T-helper 1 cell treated with Interleukin-12 subunit alpha and Interleukin-12 subunit beta and Interleukin-4 antibody, amounts not matched to agents 30 ng/mL and 1 ng/mL, for 36 hours (primary cell): ENCODE measurements at regions not wholly inside any gene's neighbourhood (a gene's known extent, or its start where the extent isn't known, plus 50 kb on each side); places are given as distances from the start of the nearest gene placed in this dataset.

Source experiments
- intact Hi-C: fragments of 100-400 bp; cut with micrococcal nuclease; formaldehyde crosslinking; loops from one replicate; pipeline ENCODE4 v1.15.1; 2024

DNA sequence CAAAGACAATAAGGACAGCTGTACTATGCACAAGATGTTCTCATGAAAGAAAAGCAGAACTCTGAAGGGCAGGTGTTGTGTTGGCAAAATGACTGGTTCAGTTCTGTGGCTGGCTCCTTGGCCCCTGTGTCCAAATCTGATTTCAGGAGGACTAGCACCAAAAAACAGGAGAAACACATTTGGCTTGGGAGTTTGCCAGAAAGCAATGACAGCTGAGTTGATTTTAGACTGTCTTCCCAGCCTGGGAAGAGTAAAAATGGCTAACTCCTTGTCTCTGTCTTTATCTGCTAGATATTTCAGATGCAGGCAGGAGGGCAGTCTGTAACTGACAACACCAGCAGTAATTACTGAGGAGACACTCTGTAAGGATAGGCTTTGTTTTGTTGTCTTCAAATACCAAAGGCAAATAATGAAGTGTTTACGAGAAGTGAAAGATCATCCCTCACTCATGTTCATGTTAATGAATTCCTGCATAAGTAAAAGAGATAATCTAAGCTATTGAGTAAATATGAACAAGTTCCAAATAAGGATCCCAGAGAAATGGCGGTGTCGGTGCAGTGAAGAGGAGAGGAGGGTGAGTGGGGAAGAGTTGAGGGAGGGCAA is 989.0 kb downstream of the CDH11 start:
- intact Hi-C loops: loop anchor here (10.0 kb wide), 1 partner anchor 68 kb away; no protein-coding TSS in a partner anchor

DNA sequence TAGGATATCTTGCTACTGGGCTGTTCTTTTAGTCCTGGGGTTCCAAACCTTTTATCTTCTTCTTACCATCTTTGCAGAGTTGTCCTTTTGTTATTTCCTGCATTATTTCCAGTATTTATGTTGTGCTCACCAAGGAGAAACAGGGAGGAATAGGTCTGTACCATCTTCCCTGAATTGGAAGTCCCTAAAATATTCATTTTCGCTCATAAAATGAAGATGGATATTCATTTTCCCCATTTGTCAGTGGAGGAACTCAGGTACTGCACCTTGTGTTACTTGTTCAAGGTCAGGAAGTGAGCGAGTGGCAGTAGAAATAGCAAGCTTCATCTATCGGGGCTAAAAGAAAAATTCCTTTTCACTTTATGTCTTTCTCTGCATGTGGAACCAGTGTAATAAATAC is 989.7 kb downstream of the CDH11 start:
- intact Hi-C loops: loop anchor here (10.0 kb wide), 1 partner anchor 67 kb away; no protein-coding TSS in a partner anchor

DNA sequence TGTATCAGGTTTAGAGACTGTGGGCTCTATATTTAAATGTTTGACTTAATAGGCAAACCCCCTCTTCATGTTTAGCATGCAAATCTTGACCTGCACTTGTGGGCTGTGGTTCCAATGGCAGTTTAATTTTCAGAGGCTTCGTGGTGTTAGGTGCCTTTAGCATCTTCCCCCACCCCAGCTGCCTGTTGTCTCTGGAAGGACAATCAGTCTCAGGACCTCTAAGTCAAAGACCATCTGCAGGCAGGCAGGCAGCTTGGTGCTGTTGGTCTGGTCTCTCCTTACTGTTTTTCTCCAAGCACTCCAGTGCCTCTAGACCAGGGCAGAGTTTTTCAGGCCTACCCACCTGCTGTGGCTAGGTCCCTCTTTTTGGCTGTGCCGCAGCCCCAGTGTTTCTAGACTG is 990.4 kb downstream of the CDH11 start:
- intact Hi-C loops: loop anchor here (10.0 kb wide), 1 partner anchor 67 kb away; no protein-coding TSS in a partner anchor

DNA sequence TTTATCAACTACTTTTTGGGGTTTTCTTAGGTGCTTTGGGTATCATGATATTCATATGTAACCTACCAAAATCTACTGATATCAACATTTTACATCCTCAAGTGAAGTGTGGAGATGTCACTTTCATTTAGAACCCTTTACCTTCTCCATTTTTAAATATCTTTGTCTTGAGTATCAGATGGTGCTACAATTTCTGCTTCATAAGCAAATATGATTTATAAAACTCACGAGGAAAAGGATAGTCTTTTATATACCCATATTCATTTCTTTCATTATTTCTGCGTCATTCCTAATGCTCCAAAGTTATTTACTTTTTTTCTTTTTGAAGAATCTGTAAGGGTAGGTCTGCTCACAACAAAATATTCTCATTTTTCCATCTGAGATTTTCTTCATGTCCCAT is 991.7 kb downstream of the CDH11 start:
- intact Hi-C loops: loop anchor here (10.0 kb wide), 1 partner anchor 65 kb away; no protein-coding TSS in a partner anchor

DNA sequence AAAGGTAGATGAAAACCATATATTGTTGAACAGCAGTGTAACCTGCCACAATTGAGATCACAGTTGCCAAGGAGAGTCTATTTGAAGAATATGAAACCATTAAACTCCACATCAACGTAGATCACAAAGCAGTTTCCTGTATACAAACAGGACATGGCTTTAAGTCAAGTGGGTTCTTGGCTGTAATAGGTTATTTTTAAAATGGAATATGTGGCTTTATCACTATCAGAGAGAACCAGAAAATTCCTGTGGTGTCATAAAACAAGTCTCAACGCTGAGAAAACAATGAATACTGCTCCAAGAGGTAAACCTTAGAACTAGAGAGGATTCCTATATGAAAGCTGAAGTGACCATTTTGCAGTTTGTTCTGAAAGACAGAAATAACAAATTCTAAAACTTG is 999.7 kb downstream of the CDH11 start:
- intact Hi-C loops: no loop called here

DNA sequence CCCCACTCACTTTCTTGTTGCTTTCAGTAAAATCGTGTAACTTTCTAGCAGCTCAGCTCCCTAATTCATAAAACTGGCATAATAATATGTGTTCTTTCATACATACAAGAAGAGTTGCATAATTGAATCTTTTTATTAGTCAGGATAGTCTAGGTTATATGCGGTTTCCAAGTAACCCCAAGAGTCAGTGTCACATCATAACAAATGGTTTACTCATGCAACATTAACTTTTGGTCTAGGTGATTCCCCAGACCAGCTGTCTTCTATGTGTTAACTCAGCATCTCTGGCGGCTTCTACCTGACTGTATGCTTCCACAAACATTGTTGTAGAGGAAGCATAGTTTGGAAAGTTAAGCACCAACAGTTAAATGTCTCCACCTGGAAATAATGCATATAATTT is 1000.4 kb downstream of the CDH11 start:
- intact Hi-C loops: no loop called here

DNA sequence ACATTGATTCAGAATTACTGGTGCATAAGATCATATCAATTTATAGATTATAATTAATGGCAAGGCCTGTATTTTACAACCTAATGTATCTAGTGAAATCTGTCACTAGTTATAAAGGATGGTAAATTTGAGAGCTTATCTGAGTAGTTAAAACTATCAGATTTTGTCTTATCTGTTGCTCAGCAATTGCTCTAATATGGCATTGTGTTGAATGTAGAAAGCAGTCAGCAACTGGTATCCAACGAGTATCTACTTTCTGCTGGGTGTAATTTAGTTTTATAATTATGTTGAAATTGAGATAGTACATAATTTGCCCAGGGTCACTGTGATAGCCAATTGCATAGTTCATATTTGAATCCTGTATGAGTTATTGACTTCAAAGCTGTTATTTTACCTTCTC is 1005.7 kb downstream of the CDH11 start:
- intact Hi-C loops: no loop called here

DNA sequence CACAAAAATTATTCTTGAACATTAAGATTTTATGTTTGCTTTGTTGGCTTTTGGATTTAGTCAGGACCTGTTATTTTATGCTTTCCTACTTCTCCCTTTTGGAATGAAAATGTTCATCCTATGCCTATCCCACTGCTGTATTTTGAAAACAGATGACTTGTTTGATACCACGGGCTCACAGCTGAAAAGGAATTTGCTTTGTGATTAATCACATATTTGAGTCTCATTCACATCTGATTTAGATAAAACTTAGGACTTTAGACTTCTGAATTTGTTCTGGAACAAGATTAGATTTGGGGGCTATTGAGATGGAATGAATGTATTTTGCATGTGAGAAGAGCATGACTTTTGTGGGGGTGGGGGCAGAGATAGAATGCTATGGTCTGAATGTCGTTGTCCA is 1012.6 kb downstream of the CDH11 start:
- intact Hi-C loops: no loop called here

DNA sequence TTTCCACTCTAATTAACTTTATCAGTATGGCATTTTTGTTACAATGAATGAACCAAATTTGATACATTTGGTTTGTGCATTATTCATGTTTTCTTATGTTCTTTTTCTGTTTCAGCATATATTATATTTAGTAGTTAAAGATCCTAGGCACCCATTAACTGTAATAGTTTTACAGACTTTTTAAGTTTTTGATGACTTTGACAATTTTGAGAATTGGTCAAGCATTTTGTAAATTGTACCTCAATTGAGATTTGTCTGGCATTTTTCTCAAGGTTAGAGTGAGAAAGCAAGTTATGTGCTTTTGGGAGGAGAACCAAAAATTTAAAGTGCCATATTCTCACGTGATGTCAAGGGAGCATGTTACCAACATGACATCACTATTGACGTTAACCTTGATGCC is 1019.2 kb downstream of the CDH11 start:
- intact Hi-C loops: no loop called here

DNA sequence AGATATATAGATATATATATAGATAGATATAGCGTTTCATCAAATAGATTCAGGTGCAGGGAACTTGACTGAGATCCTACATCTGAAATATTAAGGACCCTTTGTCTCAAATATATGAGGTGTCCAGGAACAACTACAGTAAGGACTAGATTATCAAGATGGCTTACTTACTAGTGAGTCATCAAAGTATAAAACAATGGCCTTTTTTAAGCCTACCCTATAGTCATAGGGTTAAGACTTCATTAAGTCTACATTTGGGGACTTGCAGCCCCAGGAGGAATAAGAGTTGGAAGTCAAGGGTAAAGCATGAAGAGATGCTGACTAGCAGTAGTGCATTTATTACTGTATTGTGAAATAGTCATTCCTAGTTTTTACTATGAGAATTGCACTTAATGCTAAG is 1023.4 kb downstream of the CDH11 start:
- intact Hi-C loops: no loop called here

DNA sequence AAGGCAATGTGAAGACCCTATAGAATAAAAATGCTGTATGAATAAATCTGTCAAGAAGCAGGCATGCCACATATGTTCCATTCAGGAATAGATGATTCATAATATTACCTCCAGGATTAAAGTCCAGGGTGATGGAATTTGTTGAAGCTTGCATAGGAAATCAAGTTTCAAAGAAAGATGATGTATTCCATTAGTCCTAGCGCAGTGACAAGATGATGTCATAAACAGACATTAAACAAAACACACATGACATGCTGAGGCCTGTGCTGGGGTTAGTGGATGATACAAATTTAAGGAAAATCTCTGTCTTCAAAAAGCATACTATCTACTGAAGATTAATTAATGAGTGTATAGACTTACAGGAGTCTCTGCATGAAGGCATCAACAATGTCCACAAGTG is 1025.2 kb downstream of the CDH11 start:
- intact Hi-C loops: no loop called here

DNA sequence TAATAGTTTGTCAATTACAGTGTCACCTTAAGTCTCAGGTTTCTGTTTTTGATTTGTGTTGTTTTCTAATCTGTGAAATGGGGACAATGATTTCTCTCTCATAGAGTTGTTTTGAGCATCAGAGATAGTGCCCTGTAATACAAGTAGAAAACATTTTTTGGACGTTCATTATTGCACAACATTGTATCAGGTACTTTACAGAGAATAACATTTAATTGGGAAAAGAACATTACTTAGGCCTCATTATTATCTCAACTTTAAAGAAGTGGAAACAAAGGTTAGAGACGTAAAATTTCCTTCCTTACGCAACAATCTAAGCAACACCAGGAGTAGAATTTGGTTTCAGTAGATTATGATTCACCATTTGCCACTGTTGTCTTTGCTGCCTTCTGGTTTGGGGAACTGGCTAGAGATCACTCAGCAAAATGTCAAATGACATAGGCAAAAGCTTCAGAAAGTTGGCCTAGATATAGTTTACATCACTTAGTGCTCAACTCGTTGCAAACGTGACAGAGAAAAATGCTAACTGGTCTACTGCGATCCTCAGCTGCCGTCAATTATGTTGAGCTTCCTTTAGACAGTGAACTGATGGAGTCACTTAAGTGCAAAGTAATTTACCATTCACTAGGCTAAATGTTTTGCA is 1026.8 kb downstream of the CDH11 start:
- intact Hi-C loops: no loop called here

DNA sequence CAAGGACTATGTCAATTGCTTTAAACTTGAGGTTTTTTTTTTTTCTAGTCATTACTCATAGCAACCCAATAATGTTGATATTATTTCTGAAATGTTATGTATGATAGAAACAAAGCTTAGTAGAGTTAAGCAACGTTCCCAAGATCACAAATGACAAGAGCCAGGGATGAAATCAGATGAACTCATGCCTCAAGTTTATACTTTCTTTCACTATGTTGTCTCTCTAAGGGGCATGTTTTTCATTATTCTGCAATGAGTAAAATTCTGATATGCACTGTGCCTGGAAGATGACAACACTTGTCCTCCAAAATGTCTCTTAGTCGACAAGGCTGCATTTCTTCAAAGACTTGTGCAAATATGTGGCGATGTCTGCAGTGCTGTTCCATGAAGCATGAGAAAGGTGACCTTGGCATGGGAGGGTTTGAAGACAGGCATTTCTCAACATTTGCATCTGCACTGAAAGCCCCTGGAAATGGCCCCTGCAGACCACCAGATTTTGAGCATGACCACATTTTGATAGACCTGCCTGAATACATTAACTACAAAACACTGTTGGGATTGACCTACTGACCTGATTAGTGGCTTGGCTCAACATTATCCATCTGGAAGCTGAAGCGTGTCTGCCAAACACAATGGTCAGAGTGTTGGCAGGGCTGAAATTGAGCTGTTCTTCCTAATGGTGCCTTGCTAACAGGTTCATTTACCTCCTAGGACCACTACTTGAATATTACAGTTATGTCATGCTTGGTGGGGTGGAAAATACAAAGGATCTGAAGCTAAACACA is 1027.5 kb downstream of the CDH11 start:
- intact Hi-C loops: no loop called here

DNA sequence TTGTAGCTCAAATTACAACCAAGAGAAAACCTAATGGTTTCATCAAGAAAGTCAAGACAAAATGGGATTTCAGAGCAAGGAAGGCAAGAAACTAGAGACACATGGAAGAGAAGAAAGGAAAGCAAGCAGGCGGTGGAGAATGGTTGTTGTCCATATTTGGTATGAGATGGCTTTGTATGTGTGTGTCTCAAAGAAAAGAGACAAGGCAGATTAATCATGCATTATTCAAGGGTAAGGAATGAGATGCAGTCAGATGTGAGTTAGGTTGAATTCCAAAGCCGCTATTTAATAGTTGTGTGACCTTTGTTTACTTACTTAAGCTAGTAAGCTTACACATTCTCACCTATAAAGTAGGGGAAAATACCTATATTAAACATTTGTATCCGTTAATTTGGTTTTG is 1029.6 kb downstream of the CDH11 start:
- intact Hi-C loops: no loop called here

DNA sequence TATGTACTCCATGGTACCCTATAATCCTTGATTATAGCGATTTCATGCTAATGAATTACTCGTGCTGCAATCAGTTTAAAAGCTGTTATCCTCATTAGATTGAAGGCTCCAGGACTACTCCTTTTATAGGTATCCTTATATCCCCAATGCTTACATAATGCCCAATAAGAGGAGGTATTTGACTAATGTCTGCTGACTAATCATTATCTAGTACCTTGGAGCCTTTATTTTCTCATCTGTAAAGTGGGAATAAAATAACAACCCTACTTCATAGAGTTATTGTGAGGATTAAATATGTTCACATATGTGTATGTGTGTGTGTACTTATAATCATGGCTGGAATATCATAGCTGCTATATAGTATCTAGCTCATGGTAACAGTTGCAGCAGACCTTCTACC is 1031.5 kb downstream of the CDH11 start:
- intact Hi-C loops: no loop called here

DNA sequence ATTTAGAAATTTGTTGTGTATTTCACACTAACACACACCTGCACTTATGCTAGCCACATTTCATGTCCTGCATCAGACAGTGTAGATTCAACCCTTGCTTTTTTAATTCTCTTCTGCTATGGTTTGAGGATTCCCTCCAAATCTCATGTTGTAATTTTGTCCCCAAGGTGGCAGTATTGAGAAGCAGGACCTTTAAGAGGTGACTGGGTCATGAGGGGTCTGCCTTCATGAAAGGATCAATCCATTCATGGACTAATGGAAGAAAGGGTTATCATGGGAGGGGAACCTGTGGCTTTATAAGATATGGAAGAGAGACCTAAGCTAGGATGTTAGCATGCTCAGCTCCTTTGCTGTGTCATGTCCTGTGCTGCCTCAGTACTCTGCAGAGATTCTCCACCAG is 1032.2 kb downstream of the CDH11 start:
- intact Hi-C loops: no loop called here

DNA sequence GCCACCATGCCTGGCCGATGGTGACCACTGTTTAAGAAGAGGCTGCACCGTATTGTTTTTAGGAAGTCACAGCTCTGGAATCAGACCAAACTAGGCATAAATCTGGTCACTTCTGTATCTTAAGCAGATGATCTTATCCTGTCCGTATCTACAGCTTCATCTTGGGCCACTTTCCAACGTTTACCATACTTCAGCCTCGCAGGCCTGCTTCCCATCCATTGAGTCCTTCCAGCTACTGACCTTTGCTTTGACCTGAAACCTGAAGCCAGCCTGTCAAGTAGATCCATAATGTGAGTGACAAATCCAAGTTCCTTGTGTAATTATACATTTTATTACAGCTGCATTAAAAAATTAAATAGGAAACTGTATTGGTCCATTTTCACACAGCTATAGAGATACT is 1033.0 kb downstream of the CDH11 start:
- intact Hi-C loops: no loop called here

DNA sequence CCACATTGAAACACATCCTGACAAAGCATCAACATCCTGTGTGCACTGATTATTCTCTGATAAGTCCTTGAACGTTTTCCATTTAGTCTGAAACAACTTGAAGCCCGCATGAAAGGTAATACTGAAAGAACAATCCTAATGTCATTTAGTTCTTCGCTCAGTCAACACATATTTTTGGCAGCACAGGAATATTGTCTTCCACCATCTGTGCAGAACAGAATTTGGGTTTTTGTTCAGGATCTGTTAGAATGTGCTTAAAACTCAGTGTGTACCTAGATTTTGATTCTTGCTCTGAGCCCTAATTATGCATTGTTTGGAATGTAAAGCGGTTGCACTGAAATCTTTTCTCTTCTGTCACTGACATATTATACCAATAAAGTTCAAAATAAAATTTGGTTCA is 1036.6 kb downstream of the CDH11 start:
- intact Hi-C loops: no loop called here

DNA sequence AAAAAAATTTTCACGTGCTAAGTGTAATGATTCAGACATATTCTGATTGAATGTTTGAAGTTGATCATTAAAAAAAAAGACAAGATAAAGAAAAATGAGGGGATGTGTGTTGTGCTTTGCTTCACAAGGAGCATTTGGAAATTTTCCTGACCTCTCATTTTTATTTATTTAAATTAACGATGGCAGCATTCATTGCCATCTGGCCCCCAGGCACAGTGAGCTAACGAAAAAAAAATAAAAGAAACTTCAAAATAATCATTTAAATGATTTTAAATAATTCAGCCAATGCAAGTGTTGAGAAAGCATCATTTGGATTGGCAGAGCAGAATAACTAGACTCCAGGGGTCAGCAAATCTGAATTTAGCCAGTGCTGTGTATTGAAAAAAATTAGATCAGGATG is 1037.2 kb downstream of the CDH11 start:
- intact Hi-C loops: no loop called here

DNA sequence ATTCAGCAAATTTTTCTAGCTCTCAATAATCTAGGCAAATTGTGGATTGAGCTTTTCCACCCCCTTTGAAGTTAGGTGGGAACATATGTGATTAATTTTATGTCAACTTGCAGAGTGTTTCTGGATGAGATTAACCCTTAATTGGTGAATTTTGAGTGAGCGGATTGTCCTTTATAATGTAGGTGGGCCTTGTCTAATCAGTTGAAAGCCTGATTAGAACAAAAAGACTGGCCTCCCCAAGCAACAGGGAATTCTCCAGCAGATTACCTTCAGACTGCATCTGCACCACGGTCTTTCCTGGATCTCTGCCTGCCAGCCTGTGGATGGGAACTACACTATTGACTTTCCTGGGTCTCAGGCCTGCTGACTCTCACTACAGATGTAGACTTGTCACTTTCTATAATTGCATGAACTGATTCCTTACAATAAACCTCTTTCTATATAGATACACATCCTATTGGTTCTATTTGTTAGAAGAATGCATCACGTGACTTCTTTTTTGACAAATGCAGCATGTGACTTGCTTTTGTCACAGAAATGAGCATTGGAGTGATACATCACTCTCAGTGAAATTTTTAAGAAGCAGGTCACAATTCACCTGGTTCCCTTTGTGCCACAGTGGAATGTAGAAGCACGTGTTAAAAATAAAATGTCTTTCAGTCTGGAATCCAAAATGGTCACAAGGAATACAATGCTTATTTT is 1038.3 kb downstream of the CDH11 start:
- intact Hi-C loops: no loop called here

DNA sequence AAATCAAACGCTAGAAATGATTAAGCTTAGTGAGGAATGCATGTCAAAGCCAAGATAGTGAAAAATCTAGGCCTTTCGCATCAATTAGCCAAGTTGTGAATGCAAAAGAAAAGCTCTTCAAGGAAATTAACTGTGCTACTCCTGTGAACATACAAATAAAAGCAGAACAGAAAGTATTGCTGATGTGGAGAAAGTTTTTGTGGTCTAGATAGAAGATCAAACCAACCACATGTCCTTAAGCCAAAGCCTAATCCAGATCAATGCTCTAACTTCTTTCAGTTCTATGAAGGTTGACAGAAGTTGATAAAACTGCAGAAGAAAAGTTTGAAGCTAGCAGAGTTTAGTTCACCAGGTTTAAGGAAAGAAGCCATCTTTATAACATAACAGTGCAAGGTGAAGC is 1044.6 kb downstream of the CDH11 start:
- intact Hi-C loops: no loop called here

DNA sequence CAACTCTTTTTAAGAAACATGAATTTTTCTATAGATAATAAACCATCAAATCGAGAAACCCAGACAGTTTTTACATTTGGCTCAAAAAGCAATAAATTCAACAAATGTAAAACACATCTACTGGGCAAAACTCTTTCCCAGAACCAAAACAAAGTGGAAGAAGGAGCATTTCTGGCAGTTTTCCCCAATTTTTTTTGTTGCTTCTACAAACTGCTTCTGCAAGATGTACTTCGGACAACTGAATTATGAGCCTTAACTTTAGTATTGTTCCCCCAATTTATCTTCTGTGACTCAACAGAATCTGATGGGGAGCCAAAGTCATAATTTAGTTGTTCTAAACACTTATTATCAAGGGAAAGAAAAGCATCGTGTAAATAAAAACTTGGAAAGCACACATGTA is 1047.2 kb downstream of the CDH11 start:
- intact Hi-C loops: no loop called here
